Brain microvascular endothelial cell (primary cell): ENCODE measurements at regions not wholly inside any gene's neighbourhood (a gene's known extent, or its start where the extent isn't known, plus 50 kb on each side); places are given as distances from the start of the nearest gene placed in this dataset.

Source experiments
- DNase-seq: peaks from one replicate; pipeline ENCODE4 v3.0.0-alpha.2; 2020
- H3K27ac ChIP-seq: fragments of 250-450 bp; sonication (Bioruptor Pico); 2 replicates; pipeline ENCODE4 v1.5.1; 2020; ENCODE audit warnings: mild to moderate bottlenecking, moderate library complexity
- H3K27me3 ChIP-seq: fragments of 250-450 bp; sonication (Bioruptor Pico); replicated peaks from 2 replicates; pipeline ENCODE4 v1.5.1; 2020; ENCODE audit warnings: mild to moderate bottlenecking
- H3K36me3 ChIP-seq: fragments of 250-450 bp; sonication (Bioruptor Pico); replicated peaks from 2 replicates; pipeline ENCODE4 v1.5.1; 2020; ENCODE audit warnings: mild to moderate bottlenecking
- H3K4me3 ChIP-seq: 2 replicates; pipeline ENCODE4 v1.5.1; 2011; ENCODE audit warnings: low read depth, mild to moderate bottlenecking, control low read depth, low read length, moderate library complexity
- in situ Hi-C: cut with HindIII; loops from 2 replicates; pipeline ENCODE4 v1.10.0; 2017; ENCODE audit warnings: low sequenced_read_pairs, low pct_ligation_motif_present
- TF ChIP-seq, protein P1 (sequence below): IDR thresholded peaks from 2 replicates; pipeline ENCODE4 v1.5.1; 2011; ENCODE audit warnings: low read depth, mild to moderate bottlenecking, moderate library complexity, low read length, control low read depth, inconsistent platforms; ENCODE audit errors: missing control alignments

DNA sequence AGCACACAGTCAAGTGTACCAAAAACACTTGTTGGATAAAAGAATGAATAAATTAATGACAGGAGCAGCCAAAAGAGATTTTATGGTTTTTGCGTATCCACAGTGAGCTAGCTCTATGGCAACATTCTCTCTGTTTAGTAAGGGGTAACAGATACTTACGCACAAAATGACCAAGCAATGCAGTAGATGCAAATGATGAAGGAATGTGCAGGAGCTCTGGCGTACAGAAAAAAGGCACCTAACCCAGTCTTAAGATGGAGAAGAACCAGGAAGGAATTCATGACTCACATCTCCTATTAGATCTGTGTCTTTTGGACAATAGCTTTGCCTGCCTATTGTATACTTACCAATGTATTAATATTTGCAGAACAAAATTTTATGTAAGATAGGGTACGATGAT, 191.9 kb upstream of the PREP start:
- H3K27me3 ChIP-seq: no peaks in the 10 kb centered on the region
- DNase-seq: no peak
- no peaks in the 10 kb centered on the region for H3K36me3 ChIP-seq
- no peak overlapping the region for H3K4me3 ChIP-seq
- TF ChIP-seq, protein P1, sequence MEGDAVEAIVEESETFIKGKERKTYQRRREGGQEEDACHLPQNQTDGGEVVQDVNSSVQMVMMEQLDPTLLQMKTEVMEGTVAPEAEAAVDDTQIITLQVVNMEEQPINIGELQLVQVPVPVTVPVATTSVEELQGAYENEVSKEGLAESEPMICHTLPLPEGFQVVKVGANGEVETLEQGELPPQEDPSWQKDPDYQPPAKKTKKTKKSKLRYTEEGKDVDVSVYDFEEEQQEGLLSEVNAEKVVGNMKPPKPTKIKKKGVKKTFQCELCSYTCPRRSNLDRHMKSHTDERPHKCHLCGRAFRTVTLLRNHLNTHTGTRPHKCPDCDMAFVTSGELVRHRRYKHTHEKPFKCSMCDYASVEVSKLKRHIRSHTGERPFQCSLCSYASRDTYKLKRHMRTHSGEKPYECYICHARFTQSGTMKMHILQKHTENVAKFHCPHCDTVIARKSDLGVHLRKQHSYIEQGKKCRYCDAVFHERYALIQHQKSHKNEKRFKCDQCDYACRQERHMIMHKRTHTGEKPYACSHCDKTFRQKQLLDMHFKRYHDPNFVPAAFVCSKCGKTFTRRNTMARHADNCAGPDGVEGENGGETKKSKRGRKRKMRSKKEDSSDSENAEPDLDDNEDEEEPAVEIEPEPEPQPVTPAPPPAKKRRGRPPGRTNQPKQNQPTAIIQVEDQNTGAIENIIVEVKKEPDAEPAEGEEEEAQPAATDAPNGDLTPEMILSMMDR: no peak
- in situ Hi-C loops: no loop called here
- H3K27ac ChIP-seq: no peak overlapping the region

DNA sequence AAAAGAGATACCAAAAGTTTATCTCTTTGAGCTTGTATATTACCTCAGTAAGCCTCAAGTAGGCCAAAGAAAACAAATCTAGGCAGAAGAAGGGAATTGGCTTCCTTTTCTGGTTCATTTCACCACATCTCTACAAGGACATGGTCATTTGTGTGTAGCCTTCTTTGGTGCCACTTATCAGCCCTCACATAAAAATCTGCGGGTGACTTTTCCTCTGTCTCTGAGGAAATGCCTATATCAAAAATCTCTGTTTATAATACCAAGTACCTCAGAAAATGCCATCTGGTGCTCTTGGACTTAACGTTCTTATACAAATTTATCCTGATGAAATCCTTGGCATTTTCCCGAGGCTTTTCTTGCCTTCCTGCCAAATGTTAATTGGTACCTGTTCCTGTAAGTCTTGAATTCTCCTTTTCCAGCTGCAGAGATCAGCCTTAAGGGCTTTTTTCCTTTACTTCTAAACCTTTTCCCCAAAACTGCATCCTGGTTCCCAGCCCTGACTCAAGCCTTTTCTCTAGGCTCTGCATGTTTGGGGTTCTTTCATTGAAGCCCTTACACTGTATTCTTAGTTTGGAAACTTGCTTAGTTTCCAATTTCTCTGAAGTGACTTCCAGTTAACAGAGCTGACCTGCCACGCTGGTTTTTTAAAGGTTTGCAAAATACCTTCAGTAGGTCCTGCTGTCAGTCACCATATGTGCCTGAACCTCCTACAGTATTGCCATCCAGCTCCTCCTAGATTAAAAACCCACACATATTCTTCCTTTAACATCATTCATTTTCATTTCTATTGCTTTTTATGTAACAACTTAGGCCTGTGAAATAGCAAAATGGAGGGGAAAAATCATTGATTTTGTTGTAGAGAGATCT, 191.2 kb upstream of the PREP start:
- TF ChIP-seq, protein P1: no peak
- Histone ChIP-seq H3K36me3 (no peaks in the 10 kb centered on the region), H3K27ac (no peak overlapping the region), H3K4me3 (no peak overlapping the region), H3K27me3 (no peaks in the 10 kb centered on the region)
- DNase-seq: no peak
- in situ Hi-C loops: no loop called here

DNA sequence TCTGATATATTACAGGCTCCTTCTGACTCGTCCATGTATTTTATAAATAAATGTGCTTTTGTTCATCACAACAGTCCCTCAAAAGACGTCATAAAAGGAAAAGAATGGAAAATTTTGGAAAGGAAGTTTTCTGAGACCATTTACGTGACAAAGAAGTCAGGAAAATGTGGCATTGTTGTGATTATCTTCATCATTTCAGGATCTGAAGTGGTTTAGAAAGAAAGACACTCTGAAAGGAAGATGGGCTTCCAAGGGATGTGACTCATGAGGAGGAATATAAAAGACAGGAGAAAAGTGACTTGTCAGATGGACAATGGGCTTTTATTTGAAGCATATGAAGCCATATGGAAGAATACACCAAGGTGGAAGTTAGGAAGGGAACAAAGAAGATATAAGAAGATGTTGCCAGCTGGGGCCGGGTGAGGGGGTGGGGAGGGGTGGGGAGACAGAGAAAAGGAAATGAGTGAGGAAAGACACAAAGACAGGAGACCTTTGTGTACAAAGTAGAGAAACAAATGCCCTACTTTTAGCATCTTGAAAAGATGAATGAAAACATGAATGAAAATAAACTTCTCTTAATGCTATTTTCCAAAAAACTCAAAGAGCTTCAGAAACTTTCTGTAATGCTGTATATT, 190.3 kb upstream of the PREP start:
- no peak overlapping the region for H3K4me3 ChIP-seq
- in situ Hi-C loops: no loop called here
- H3K27ac ChIP-seq: no peak overlapping the region
- TF ChIP-seq, protein P1: no peak
- H3K27me3 ChIP-seq: no peaks in the 10 kb centered on the region
- H3K36me3 ChIP-seq: no peaks in the 10 kb centered on the region
- DNase-seq: no peak

DNA sequence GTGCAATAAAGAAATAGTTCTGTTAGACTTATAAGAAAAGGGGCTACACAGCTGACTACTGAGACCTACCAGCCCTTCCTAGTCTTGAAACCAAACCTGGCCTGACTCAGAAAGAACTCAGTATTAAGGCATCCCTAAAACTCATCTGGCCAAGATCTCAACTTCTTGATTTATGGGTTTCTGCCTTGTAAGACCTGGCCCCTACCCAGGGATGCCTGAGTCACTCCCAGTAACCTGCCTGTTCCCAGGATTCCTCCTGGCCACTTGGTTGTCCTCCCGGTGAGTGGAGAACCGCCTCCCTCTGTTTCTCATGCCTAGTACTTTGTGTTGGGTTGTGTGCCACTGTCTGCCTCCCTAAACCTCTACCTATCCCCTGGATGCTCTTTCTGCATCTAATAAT, 189.4 kb upstream of the PREP start:
- no peak overlapping the region for H3K27ac ChIP-seq
- no peak for DNase-seq
- H3K36me3 ChIP-seq: no peaks in the 10 kb centered on the region
- H3K4me3 ChIP-seq: no peak overlapping the region
- no peaks in the 10 kb centered on the region for H3K27me3 ChIP-seq
- in situ Hi-C loops: no loop called here
- TF ChIP-seq, protein P1: no peak

DNA sequence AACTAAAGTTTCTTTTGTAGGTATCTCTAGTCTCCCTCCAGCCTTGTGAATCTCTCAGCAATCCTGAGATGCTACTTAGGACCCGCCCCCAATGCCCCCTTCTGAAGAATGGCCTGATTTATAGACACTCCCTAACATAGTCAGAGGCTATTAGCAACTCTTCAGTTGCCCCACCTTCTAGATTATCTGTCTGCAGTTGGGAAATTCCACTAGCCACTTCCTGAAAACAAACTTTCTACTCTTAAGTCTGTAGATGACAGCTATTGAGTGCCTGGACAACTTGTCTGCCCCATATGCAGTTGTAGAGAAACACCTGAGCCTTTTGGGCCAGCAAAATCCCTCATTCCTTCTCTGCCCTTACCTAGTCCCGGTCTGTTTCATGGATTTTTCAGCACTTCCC, 188.2 kb upstream of the PREP start:
- in situ Hi-C loops: no loop called here
- no peak overlapping the region for H3K4me3 ChIP-seq
- no peaks in the 10 kb centered on the region for H3K36me3 ChIP-seq
- DNase-seq: no peak
- no peaks in the 10 kb centered on the region for H3K27me3 ChIP-seq
- TF ChIP-seq, protein P1: no peak
- H3K27ac ChIP-seq: no peak overlapping the region
